ENCODE measurements at regions not wholly inside any gene's neighbourhood (a gene's known extent, or its start where the extent isn't known, plus 50 kb on each side); places are given as distances from the start of the nearest gene placed in this dataset.

- Histone ChIP-seq H3K4me1 (no peaks in the 10 kb centered on the region), H3K27me3 (no peaks in the 10 kb centered on the region), H3K36me3 (no peaks in the 10 kb centered on the region), H3K9me3 (no peaks in the 10 kb centered on the region), H3K27ac (no peak overlapping the region), H3K4me3 (no peak overlapping the region)
- no peak for TF ChIP-seq EP300 (IDR thresholded peaks at IDR 0.05)
- WGBS, 2 donors: 78 to 88% methylated on average over 2 to 3 of the region's 3 CpGs
- DNase-seq (no peak), ATAC-seq (ENCODE audit: low FRiP score in 2 of 2) (no peak)
Measured at GRCh38 chr18:24593401-24593800, 133.0 kb downstream of the HRH4 start.

GRCh38 chr18:24593886-24594285 is 133.4 kb downstream of the HRH4 start:
- ATAC-seq (ENCODE audit: low FRiP score in 2 of 2): no peak
- TF ChIP-seq CTCF (IDR thresholded peaks at IDR 0.05) (no peak), POLR2AphosphoS5 (IDR thresholded peaks at IDR 0.05) (no peak), POLR2A (IDR thresholded peaks at IDR 0.05) (no peak), EP300 (IDR thresholded peaks at IDR 0.05) (no peak)
- no peak overlapping the region for H3K4me3 ChIP-seq
- no peaks in the 10 kb centered on the region for H3K9me3 ChIP-seq
- 93 to 94% methylated on average over 4 of the region's 4 CpGs for WGBS, 2 donors
- no peaks in the 10 kb centered on the region for H3K4me1 ChIP-seq
- H3K36me3 ChIP-seq: no peaks in the 10 kb centered on the region
- H3K27ac ChIP-seq: no peak overlapping the region
- H3K27me3 ChIP-seq: no peaks in the 10 kb centered on the region
- DNase-seq: no peak

GRCh38 chr18:24595561-24596031 is 135.2 kb downstream of the HRH4 start:
- ATAC-seq (ENCODE audit: low FRiP score in 2 of 2): no peak
- Histone ChIP-seq H3K9me3 (no peaks in the 10 kb centered on the region), H3K4me1 (no peaks in the 10 kb centered on the region), H3K4me3 (no peak overlapping the region), H3K27me3 (no peaks in the 10 kb centered on the region), H3K36me3 (no peaks in the 10 kb centered on the region), H3K27ac (no peak overlapping the region)
- 55 to 77% methylated on average over 12 of the region's 12 CpGs for WGBS, 2 donors
- TF ChIP-seq EP300 (IDR thresholded peaks at IDR 0.05) (no peak), CTCF (IDR thresholded peaks at IDR 0.05) (no peak), POLR2AphosphoS5 (IDR thresholded peaks at IDR 0.05) (no peak)
- DNase-seq: peak; percentile 43 to 46

GRCh38 chr18:24600076-24600654 is 139.7 kb downstream of the HRH4 start:
- Histone ChIP-seq H3K36me3 (no peaks in the 10 kb centered on the region), H3K4me3 (no peak overlapping the region), H3K27ac (no peak overlapping the region), H3K4me1 (no peaks in the 10 kb centered on the region), H3K27me3 (no peaks in the 10 kb centered on the region), H3K9me3 (no peaks in the 10 kb centered on the region)
- WGBS, 2 donors: 27 to 29% methylated on average over 6 of the region's 6 CpGs
- DNase-seq (no peak), ATAC-seq (ENCODE audit: low FRiP score in 2 of 2) (peak in 1 of 2 donors; percentile 66)
- TF ChIP-seq POLR2A (IDR thresholded peaks at IDR 0.05): no peak
- TF ChIP-seq CTCF (IDR thresholded peaks at IDR 0.05): peak; percentile 14 to 54 (median 30)

GRCh38 chr18:24601585-24601984 is 141.1 kb downstream of the HRH4 start:
- TF ChIP-seq EP300 (IDR thresholded peaks at IDR 0.05) (no peak), POLR2AphosphoS5 (IDR thresholded peaks at IDR 0.05) (no peak)
- no peaks in the 10 kb centered on the region for H3K4me1 ChIP-seq
- 64 to 92% methylated on average over 1 of the region's 1 CpG for WGBS, 2 donors
- H3K4me3 ChIP-seq: no peak overlapping the region
- H3K27ac ChIP-seq: no peak overlapping the region
- DNase-seq (no peak), ATAC-seq (ENCODE audit: low FRiP score in 2 of 2) (no peak)
- no peaks in the 10 kb centered on the region for H3K9me3 ChIP-seq
- no peaks in the 10 kb centered on the region for H3K27me3 ChIP-seq
- H3K36me3 ChIP-seq: no peaks in the 10 kb centered on the region

- no peak for DNase-seq
- no peak for ATAC-seq (ENCODE audit: low FRiP score in 2 of 2)
- TF ChIP-seq POLR2A (IDR thresholded peaks at IDR 0.05): no peak
- TF ChIP-seq CTCF (IDR thresholded peaks at IDR 0.05): no peak
- no peak for TF ChIP-seq EP300 (IDR thresholded peaks at IDR 0.05)
- WGBS, 2 donors: 88 to 95% methylated on average over 4 of the region's 4 CpGs
- Histone ChIP-seq H3K27me3 (no peaks in the 10 kb centered on the region), H3K27ac (no peak overlapping the region), H3K9me3 (no peaks in the 10 kb centered on the region), H3K36me3 (no peaks in the 10 kb centered on the region), H3K4me1 (no peaks in the 10 kb centered on the region), H3K4me3 (no peak overlapping the region)
Measured at GRCh38 chr18:24602201-24602600, 141.8 kb downstream of the HRH4 start.
